NCI-H146 treated with DMSO at 0.1 percent for 48 hours (cell line): ENCODE measurements at regions not wholly inside any gene's neighbourhood (a gene's known extent, or its start where the extent isn't known, plus 50 kb on each side); places are given as distances from the start of the nearest gene placed in this dataset.
"Not testable (repeated sequence)": the region's sequence is repeated elsewhere in the genome, so short reads cannot be mapped to it uniquely, and the experiment has no call there.

Experiments
- DNase-seq: peaks from one replicate; lab custom pipeline; 2025; ENCODE audit not compliant: unreplicated experiment; lab: John Stamatoyannopoulos, UW

DNA sequence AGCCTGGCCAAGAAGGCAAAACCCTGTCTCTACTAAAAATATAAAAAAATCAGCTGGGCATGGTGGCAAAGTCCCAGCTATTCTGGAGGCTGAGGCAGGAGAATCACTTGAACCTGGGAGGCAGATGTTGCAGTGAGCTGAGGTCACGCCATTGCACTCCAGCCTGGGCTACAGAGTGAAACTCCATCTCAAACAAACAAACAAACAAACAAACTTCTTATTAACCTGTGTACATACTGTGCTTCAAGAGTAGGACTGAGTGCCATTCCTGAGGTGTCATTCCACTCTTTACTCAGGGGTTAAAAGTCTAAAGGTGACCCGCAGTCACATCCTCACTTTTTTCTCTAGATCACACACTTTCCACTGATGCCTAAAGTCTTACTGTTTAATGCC lies 169.4 kb upstream of the MKLN1 start:
- DNase-seq = not testable (repeated sequence)

GRCh38 chr7:131159961-131160361 lies 167.7 kb upstream of the MKLN1 start:
- DNase-seq = peak; percentile 22

DNA sequence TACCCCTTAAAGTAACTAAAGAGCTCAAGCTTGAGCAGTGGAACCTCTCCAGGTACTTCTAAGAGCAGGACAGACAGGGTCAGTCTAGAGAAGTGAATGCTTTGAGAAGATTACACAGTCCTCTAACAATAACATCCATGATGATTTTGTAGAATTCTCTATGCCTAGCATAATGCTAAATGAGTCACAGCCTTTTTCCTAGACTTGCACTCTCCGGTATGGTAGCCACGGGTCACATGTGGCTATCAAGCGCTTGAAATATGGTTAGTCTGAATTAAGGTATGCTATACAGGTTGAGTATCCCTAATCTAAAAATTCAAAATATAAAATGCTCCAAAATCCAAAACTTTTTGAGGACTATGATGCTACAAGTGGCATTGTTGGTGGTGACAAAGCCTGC lies 166.6 kb upstream of the MKLN1 start:
- no peak for DNase-seq

DNA sequence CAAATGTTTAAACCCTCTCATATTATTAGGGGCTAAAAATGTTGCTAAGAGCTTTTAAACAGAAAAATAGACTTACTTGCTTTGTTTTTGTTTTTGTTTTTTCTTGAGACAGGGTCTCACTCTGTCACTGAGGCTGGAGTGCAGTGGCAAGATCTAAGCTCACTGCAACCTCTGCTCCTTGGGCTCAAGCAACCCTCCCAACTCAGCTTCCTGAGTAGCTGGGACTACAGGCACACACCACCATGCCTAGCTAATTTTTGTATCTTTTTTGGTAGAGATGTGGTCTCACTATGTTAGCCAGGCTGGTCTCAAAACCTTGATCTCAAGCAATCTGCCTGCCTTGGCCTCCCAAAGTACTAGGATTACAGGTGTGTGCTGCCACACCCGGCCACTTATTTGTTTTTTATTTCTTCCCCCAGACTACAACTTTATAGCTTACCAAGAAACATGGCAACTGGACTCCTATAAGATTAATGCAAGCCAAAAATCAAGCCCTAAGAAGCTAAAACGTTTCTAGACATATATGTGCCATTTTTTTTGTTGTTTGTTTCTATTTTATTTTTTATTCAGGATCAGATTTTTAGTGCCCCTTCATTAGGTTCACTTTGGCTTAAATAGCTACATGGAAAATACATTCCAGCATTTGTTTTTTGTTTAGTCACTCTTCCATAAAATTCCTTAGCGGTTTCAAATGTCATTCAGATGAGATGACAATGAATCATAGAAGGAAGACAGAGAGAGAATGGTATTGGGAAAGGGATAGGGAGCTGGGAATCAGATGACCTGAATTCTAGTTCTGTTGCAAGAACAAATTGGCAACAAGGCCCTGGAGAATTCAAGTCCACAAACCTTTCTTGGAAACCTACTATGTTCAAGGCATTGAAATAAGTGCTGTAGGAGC lies 163.4 kb upstream of the MKLN1 start:
- no peak for DNase-seq

DNA sequence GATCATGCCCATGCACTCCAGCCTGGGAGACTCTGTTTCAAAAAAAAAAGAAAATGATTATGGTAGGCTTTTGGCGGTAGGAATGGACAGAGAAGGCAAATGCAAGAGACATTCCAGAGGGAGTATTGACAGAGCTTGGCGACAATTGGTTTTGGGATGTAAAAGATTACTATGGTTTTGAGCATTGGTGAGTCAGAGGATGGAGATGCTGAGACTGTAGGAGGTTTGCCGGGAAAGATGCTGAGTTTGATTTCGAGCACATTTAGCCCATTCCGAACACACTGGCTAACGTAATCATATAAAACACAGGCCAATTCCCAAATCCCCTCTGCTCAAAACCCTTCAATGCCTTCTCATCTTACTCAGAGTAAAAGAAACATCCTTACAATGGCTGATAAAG lies 161.6 kb upstream of the MKLN1 start:
- no peak for DNase-seq

- no peak for DNase-seq
Observed at GRCh38 chr7:131170440-131171271, 157.0 kb upstream of the MKLN1 start.

DNA sequence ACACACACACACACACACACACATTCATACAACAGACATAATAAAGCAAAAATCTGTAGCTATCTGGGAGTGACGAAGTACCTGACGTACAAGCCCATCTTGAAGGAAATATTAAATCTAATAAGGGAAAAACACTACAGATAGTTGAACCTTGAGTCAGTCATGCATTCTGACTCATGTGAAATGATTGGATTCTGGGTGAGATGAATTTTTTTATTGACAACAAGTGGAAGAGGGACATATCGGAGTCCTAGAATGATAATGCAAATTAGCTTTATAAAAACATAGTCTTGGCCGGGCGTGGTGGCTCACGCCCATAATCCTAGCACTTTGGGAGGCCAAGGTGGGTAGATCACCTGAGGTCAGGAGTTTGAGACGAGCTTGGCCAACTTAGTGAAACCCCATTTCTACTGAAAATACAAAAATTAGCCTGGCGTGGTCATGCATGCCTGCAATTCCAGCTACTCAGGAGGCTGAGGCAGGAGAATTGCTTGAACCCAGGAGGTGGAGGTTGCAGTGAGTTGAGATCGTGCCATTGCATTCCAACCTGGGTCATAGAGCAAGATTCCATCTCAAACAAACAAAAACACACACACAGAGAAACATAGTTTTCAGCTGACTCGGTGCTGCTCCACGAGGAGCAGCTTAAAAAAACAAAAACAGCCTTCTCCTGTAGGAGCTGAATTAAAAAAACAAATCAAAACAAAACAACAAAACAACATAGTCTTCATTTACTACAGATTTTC lies 154.4 kb upstream of the MKLN1 start:
- DNase-seq = no peak

DNA sequence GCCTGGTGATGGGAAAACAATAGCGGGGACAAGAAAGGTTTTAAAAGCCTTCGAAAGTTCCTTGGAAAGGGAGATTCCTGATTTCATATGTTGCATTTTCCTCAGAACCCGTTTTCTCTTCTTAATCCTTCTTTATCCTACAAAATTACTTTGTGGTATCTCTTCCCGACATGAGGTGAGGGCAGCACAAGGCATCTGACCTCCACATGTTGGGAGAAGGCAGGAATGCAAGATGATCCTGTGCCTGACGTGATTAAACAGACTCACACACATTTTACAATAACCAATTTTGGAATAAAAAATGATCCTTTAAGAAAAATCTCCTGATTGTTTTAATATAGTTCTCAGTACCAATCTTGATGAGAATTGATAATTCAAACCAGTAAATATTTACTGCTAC lies 153.3 kb upstream of the MKLN1 start:
- no peak for DNase-seq

GRCh38 chr7:131174855-131175254 lies 152.8 kb upstream of the MKLN1 start:
- no peak for DNase-seq

DNA sequence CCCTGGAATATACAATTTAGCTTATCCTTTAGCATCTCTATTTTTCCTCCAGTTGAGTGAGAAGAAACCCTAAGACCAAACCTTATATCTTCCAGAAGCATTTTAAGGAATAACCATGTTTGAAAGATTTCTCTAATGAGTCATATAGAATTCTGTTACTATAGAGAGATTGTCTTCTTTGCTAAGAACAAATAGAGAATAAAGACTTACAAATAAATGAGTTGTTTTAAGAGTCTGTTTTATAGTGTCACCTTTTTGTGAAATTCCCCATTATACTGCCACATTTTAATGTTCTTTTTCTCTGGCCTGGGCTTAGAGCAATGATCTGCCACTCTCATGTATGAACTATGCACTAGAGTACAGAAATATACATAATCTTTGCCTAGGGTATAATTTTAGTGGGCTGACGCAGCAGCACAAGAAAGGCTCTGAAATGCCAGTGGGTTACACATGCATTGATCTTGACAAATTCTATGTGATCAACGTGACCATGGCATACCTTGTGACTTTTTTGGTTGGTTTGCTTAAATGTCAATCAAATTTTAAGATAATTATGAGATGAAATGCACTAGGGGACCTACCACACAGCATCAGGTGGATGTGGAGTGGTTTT lies 145.1 kb upstream of the MKLN1 start:
- no peak for DNase-seq

GRCh38 chr7:131183072-131183471 lies 144.6 kb upstream of the MKLN1 start:
- no peak for DNase-seq

DNA sequence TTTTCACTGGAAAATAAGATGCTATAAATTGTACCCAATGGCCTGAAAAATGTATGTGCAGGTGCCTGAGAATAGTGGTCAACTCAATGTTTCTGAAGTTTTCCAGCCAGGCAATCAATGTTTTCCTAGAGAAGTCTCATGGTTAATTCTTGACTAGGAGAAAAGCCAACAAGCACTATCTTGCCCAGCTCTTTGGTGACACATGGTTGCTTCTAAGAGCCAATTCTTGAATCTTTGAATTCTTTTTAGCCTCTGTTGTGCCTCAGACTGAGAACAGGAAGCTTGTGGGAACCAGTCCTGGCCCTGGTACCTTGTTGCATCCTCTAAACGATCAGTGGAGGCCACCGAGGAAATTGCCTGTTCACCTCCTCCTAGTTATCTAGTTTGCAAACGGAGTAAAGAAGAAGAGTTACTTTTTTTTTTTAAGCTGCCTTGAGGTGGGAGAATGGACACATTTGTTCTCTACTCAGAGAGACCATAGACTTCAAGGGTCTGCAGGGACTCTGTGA lies 144.0 kb upstream of the MKLN1 start:
- no peak for DNase-seq

DNA sequence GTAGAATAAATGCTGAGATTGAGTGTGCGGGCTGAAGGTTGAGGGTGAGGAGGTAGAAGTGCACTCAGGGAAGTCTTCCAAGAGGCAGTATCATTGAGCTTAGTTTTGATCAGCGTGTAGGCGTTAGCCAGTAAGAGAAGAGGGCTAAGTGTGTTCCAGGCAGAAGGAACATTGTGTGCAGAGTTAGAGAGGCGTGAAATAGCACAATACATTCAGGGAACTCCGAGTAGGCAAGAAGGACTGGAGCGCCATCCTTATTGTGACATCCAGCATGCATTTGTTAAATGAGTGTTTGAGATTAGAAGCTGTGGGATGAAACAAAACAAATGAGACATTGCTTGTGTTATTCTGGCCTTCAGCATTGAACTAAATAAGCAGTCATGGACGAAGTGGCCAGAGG lies 140.9 kb upstream of the MKLN1 start:
- no peak for DNase-seq

DNA sequence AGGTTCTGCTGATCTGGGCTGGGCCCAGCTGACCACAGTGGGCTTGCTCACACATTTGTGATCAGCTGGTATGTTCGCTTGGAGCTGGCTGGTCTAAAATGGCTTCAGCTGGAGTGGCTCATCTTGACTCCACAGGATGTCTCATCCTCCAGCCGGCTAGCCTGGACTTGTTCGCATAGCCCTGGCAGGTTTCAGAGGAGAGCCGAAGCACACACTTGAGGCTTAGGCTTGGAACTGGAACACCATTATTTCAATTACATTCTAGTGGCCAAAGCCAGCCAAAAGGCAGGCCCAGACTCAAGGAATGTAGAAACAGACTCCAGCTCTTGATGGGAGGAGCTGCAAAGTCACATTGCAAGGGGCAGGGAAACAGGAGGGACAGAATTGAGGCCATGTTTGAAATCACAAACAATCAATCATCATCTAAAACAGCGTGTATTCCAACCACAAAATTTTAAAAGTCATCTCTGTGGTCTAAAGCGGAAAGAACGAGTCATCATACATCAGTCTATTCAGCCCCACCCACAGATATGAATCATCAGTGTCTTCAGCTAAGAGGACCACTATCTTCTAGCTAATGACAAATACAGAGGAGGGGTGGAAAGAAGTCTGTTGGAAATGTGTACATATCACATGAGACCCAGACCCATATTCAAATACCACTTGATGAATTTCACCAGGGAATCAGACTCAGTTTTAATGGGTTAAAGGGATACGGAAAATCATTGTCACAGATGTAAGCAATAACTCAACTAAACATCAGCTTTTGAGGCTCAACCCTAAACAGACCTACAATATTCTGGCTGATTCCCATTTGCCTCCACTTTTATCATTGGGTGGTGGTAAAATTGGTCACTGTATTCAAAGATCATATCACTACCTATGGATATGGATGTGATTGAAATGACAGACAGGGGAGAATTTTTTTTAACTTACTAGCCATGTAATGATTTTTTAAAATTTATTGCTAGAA lies 139.0 kb upstream of the MKLN1 start:
- DNase-seq = no peak

DNA sequence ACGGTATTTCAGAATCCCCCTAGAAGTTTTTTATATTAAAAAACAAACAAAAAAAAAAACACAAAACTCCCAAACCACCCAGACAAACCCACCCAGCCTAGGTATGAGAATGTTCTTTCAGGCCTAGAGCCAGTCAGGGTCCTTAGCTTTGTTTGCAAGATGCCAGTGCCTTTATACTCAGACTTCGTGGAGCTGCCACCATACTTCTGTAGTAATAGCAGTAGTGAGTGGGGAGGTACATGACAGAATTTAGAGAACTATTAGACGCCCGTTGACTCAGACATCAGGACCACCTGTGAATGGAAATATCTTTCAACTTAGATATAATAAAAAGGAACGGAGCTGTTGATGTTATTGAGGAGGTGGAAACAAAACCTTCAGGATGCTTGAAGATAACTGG lies 138.2 kb upstream of the MKLN1 start:
- DNase-seq = no peak

GRCh38 chr7:131190146-131190545 lies 137.5 kb upstream of the MKLN1 start:
- DNase-seq = no peak

DNA sequence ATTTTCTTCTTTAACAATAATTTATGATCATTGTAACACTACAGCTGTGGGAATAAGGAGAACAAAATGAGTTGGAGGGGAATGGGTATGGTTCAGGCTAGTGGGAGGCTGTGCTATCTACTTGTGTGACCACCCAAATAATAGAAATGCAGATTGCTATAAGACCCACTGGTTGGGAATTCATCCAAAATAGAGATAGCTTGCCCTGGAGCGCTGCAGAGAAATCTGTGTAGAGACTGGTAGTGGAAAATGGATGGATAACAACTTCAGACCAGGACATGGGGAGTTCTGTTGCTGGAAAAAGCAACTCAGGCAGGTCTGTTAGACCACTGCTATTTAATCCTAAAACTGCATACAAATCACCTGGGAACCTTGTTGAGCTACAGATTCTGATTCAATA lies 137.1 kb upstream of the MKLN1 start:
- no peak for DNase-seq

DNA sequence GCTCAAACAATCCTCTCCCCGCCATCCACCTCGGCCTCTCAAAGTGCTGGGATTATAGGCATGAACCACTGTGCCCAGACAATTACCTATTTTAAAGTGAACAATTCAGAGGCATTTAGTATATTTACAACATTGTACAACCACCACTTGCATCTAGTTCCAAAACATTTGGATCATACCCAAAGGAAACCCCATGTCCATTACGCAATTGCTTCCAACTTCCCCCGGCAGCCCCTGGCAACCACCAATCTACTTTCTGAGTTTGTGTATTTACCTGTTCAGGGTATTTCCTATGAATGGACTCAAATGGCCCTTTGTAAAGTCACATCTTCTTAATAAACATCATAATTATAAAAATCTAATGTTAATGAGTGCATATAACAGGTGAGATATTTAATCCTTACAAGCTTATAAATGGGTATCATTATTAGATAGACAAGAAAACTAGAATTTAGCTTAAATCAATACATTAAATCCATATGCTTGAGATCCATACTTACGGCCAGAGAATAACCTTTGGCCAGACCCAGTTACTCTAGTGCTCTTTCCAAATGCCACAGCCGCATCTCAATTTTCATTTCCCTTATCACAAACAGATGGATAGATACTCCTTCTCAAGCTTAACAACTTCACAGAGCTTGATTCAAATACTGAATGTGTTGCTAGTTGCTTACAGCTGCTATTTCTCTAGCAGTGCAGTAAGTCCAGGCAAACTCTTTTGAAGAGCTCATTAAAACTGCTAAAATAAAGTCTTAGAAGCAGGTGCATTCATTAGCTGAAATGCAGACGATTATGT lies 133.4 kb upstream of the MKLN1 start:
- DNase-seq = peak; percentile 29

- DNase-seq = peak; percentile 94
Observed at GRCh38 chr7:131196803-131197202, 130.9 kb upstream of the MKLN1 start.
